PC-3 (cell line): ENCODE measurements at regions not wholly inside any gene's neighbourhood (a gene's known extent, or its start where the extent isn't known, plus 50 kb on each side); places are given as distances from the start of the nearest gene placed in this dataset.

Experiments used
- ATAC-seq: fragments of 200-7000 bp; cut with Tn5 transposase; 2 replicates; pipeline ENCODE4 v1.9.1; 2020; ENCODE audit warnings: mild to moderate bottlenecking, moderate library complexity
- BruUV-seq: library from RNA; stranded (reverse); fragments of 400-500 nt; replicated peaks from 2 replicates; lab custom pipeline; 2021; lab: Mats Ljungman, UMichigan
- CTCF ChIA-PET: fragments of 300-600 bp; sonication (Branson Sonifier 250); formaldehyde crosslinking; loops from one replicate; lab custom pipeline; 2022; ENCODE audit warnings: antibody characterized with exemption; lab: Charles Lee
- POLR2A ChIA-PET: fragments of 300-600 bp; sonication (Branson Sonifier 250); formaldehyde crosslinking; loops from one replicate; lab custom pipeline; 2022; ENCODE audit warnings: antibody characterized with exemption; ENCODE audit not compliant: unreplicated experiment; lab: Charles Lee
- DNase-seq: peaks from one replicate; pipeline ENCODE4 v3.0.0-alpha.2; 2015
- H2AFZ ChIP-seq: fragments of 300-600 bp; sonication (generic); 2 replicates; pipeline ENCODE4 v1.6.0; 2016; ENCODE audit warnings: antibody characterized with exemption, low read length
- H3F3A ChIP-seq: fragments of 300-600 bp; sonication (generic); one replicate; pipeline ENCODE4 v1.6.0; 2017; ENCODE audit warnings: antibody characterized with exemption, low read length, control low read depth, mild to moderate bottlenecking; ENCODE audit not compliant: unreplicated experiment
- H3K27ac ChIP-seq: fragments of 300-600 bp; sonication (generic); 2 replicates; pipeline ENCODE4 v1.5.1; 2016; ENCODE audit warnings: mild to moderate bottlenecking, low read length
- H3K27me3 ChIP-seq: fragments of 300-600 bp; sonication (generic); 2 replicates; pipeline ENCODE4 v1.6.1; 2016; ENCODE audit warnings: low read length, mixed read lengths
- H3K36me3 ChIP-seq: fragments of 300-600 bp; sonication (generic); 2 replicates; pipeline ENCODE4 v1.6.1; 2016; ENCODE audit warnings: low read depth, mixed run types, low read length, mixed read lengths
- H3K4me1 ChIP-seq: fragments of 300-600 bp; sonication (generic); 2 replicates; pipeline ENCODE4 v1.5.1; 2016; ENCODE audit warnings: low read length; ENCODE audit not compliant: insufficient read depth
- H3K4me2 ChIP-seq: fragments of 300-600 bp; sonication (generic); 2 replicates; pipeline ENCODE4 v1.6.0; 2016; ENCODE audit warnings: low read length
- H3K4me3 ChIP-seq: fragments of 300-600 bp; sonication (generic); 2 replicates; pipeline ENCODE4 v1.5.1; 2016; ENCODE audit warnings: mild to moderate bottlenecking, low read length, mixed read lengths
- H3K79me2 ChIP-seq: fragments of 300-600 bp; sonication (generic); 2 replicates; pipeline ENCODE4 v1.6.1; 2017; ENCODE audit warnings: low read length, mixed read lengths
- H3K9ac ChIP-seq: fragments of 300-600 bp; sonication (generic); 2 replicates; pipeline ENCODE4 v1.6.0; 2016; ENCODE audit warnings: mild to moderate bottlenecking, low read length
- H3K9me2 ChIP-seq: fragments of 300-600 bp; sonication (generic); replicated peaks from 2 replicates; pipeline ENCODE4 v1.6.1; 2016; ENCODE audit warnings: mixed run types, low read length, mixed read lengths
- H3K9me3 ChIP-seq: fragments of 300-600 bp; sonication (generic); 2 replicates; pipeline ENCODE4 v1.6.1; 2016; ENCODE audit warnings: low read length, mixed read lengths
- H4K20me1 ChIP-seq: fragments of 300-600 bp; sonication (generic); 2 replicates; pipeline ENCODE4 v1.6.1; 2016; ENCODE audit warnings: low read length, mixed read lengths
- CTCF ChIP-seq: fragments of 300-600 bp; sonication (generic); conservative IDR thresholded peaks from 2 replicates; pipeline ENCODE4 v1.5.1; 2017; ENCODE audit warnings: antibody characterized with exemption, low read depth, mild to moderate bottlenecking, low read length
- EZH2 ChIP-seq: fragments of 300-600 bp; sonication (generic); IDR thresholded peaks from one replicate; pipeline ENCODE4 v1.6.1; 2017; ENCODE audit warnings: antibody characterized with exemption, mild to moderate bottlenecking, low read length; ENCODE audit not compliant: unreplicated experiment
- EZH2phosphoT487 ChIP-seq: fragments of 300-600 bp; sonication (generic); IDR thresholded peaks from 2 replicates; pipeline ENCODE4 v1.6.1; 2018; ENCODE audit warnings: mild to moderate bottlenecking, antibody characterized with exemption, low read length, borderline replicate concordance
- intact Hi-C: fragments of 100-400 bp; cut with micrococcal nuclease; formaldehyde crosslinking; loops from 2 replicates; pipeline ENCODE4 v1.9.0; 2023

- H3K9ac ChIP-seq, result no peak overlapping the region
- DNase-seq, result no peak
- H4K20me1 ChIP-seq, result no peaks in the 10 kb centered on the region
- no peak for ATAC-seq
- no peaks in the 10 kb centered on the region for H3F3A ChIP-seq
- intact Hi-C loops, result no loop called here
- BruUV-seq, result no TSS peak
- peaks cover 54% of the 10 kb centered on the region for H3K27me3 ChIP-seq
- no peaks in the 10 kb centered on the region for H3K79me2 ChIP-seq
- H3K9me2 ChIP-seq, result no peaks in the 10 kb centered on the region
- ChIA-PET CTCF (no interaction called here), POLR2A (interaction anchor here (0.7 kb wide), 1 partner anchor 72 kb away, joined by 3 read pairs; no protein-coding TSS in a partner anchor)
- TF ChIP-seq EZH2phosphoT487 (no peak), EZH2 (no peak), CTCF (no peak)
- H3K4me1 ChIP-seq, result no peaks in the 10 kb centered on the region
- no peak overlapping the region for H2AFZ ChIP-seq
- no peaks in the 10 kb centered on the region for H3K36me3 ChIP-seq
- H3K27ac ChIP-seq, result no peak overlapping the region
- no peaks in the 10 kb centered on the region for H3K9me3 ChIP-seq
- H3K4me3 ChIP-seq, result no peak overlapping the region
- no peak overlapping the region for H3K4me2 ChIP-seq
These were observed 216.6 kb downstream of the HRH4 start for GRCh38 chr18:24677011-24677410.

- Histone ChIP-seq H3F3A (no peaks in the 10 kb centered on the region), H3K4me3 (no peak overlapping the region), H3K9me2 (no peaks in the 10 kb centered on the region), H2AFZ (no peak overlapping the region), H3K27ac (no peak overlapping the region), H3K79me2 (no peaks in the 10 kb centered on the region), H3K9ac (no peak overlapping the region), H3K27me3 (peaks cover 49% of the 10 kb centered on the region), H3K4me1 (no peaks in the 10 kb centered on the region), H3K4me2 (no peak overlapping the region), H3K9me3 (no peaks in the 10 kb centered on the region), H4K20me1 (no peaks in the 10 kb centered on the region), H3K36me3 (no peaks in the 10 kb centered on the region)
- CTCF ChIA-PET, result no interaction called here
- DNase-seq (no peak), ATAC-seq (no peak)
- no TSS peak for BruUV-seq
- intact Hi-C loops, result no loop called here
- POLR2A ChIA-PET, result no interaction called here
- no peak for TF ChIP-seq CTCF
- TF ChIP-seq EZH2phosphoT487, result no peak
- no peak for TF ChIP-seq EZH2
These were observed 217.7 kb downstream of the HRH4 start for GRCh38 chr18:24678107-24678506.

- no peaks in the 10 kb centered on the region for H3K4me1 ChIP-seq
- H3K79me2 ChIP-seq, result no peaks in the 10 kb centered on the region
- peaks cover 44% of the 10 kb centered on the region for H3K27me3 ChIP-seq
- DNase-seq (no peak), ATAC-seq (no peak)
- ChIA-PET CTCF (no interaction called here), POLR2A (no interaction called here)
- no peaks in the 10 kb centered on the region for H4K20me1 ChIP-seq
- H3K36me3 ChIP-seq, result no peaks in the 10 kb centered on the region
- BruUV-seq, result no TSS peak
- H3K9me3 ChIP-seq, result no peaks in the 10 kb centered on the region
- H3K4me3 ChIP-seq, result no peak overlapping the region
- no peaks in the 10 kb centered on the region for H3F3A ChIP-seq
- no peaks in the 10 kb centered on the region for H3K9me2 ChIP-seq
- H3K27ac ChIP-seq, result no peak overlapping the region
- H3K4me2 ChIP-seq, result no peak overlapping the region
- intact Hi-C loops, result no loop called here
- H3K9ac ChIP-seq, result no peak overlapping the region
- no peak for TF ChIP-seq EZH2phosphoT487
- no peak for TF ChIP-seq CTCF
- TF ChIP-seq EZH2, result no peak
- H2AFZ ChIP-seq, result no peak overlapping the region
These were observed 218.2 kb downstream of the HRH4 start for GRCh38 chr18:24678626-24679025.
